ENCODE measurements at regions not wholly inside any gene's neighbourhood (a gene's known extent, or its start where the extent isn't known, plus 50 kb on each side); places are given as distances from the start of the nearest gene placed in this dataset.
"Not testable (repeated sequence)": the region's sequence is repeated elsewhere in the genome, so short reads cannot be mapped to it uniquely, and the experiment has no call there.

GRCh38 chr3:10628891-10629670 lies 123.7 kb upstream of the ATP2B2 start:
- no peak for DNase-seq

- DNase-seq = no peak
Observed at GRCh38 chr3:10629671-10630040, 124.3 kb upstream of the ATP2B2 start.

- no peak for DNase-seq
Observed at GRCh38 chr3:10631224-10631623, 125.8 kb upstream of the ATP2B2 start.

- DNase-seq = no peak
Observed at GRCh38 chr3:10632125-10632524, 126.7 kb upstream of the ATP2B2 start.

- DNase-seq = no peak
Observed at GRCh38 chr3:10632741-10633140, 127.4 kb upstream of the ATP2B2 start.

GRCh38 chr3:10635446-10636076 lies 130.2 kb upstream of the ATP2B2 start:
- DNase-seq = no peak

- DNase-seq = no peak
Observed at GRCh38 chr3:10637342-10637741, 132.0 kb upstream of the ATP2B2 start.

- no peak for DNase-seq
Observed at GRCh38 chr3:10638466-10638865, 133.1 kb upstream of the ATP2B2 start.

- DNase-seq = no peak
Observed at GRCh38 chr3:10641760-10642159, 136.4 kb upstream of the ATP2B2 start.

GRCh38 chr3:10644189-10644588 lies 138.8 kb upstream of the ATP2B2 start:
- DNase-seq = no peak

GRCh38 chr3:10645800-10646199 lies 140.4 kb upstream of the ATP2B2 start:
- DNase-seq = no peak

- DNase-seq = no peak
Observed at GRCh38 chr3:10646531-10647335, 141.3 kb upstream of the ATP2B2 start.

- no peak for DNase-seq
Observed at GRCh38 chr3:10647376-10647775, 142.0 kb upstream of the ATP2B2 start.

GRCh38 chr3:10648181-10648580 lies 142.8 kb upstream of the ATP2B2 start:
- DNase-seq = no peak

- not testable (repeated sequence) for DNase-seq
Observed at GRCh38 chr3:10649463-10649862, 144.1 kb upstream of the ATP2B2 start.

GRCh38 chr3:10651506-10651905 lies 146.1 kb upstream of the ATP2B2 start:
- DNase-seq = no peak

- no peak for DNase-seq
Observed at GRCh38 chr3:10653241-10653640, 147.9 kb upstream of the ATP2B2 start.

- DNase-seq = no peak
Observed at GRCh38 chr3:10653866-10654611, 148.7 kb upstream of the ATP2B2 start.

- DNase-seq = no peak
Observed at GRCh38 chr3:10655105-10655504, 149.7 kb upstream of the ATP2B2 start.

GRCh38 chr3:10657339-10657738 lies 152.0 kb upstream of the ATP2B2 start:
- not testable (repeated sequence) for DNase-seq

GRCh38 chr3:10665592-10665991 lies 150.4 kb upstream of the SLC6A11 start:
- DNase-seq = no peak

GRCh38 chr3:10666621-10667020 lies 149.4 kb upstream of the SLC6A11 start:
- no peak for DNase-seq

- no peak for DNase-seq
Observed at GRCh38 chr3:10667269-10667668, 148.8 kb upstream of the SLC6A11 start.
